ENCODE measurements at regions not wholly inside any gene's neighbourhood (a gene's known extent, or its start where the extent isn't known, plus 50 kb on each side); places are given as distances from the start of the nearest gene placed in this dataset.

DNA sequence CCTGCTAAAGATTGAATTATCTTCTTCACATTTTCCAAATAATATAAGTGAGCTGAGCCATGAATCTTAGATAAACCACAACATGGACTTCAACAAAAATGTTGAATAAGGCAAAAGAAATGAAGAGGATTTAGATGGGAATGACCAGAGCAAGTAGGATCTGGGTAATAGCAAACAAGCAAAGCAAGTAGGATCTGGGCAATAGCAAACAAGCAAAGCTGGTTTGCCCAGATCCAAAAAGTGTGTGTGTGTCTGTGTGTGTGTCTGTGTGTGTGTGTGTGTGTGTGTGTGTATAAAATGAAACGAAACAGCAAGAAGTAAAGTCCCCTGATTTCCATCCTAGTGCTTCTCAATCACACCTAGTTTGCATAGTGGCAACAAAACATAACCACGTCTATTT, 549.1 kb downstream of the RERGL start:
- no peak for DNase-seq

GRCh38 chr12:17528394-17528793, 561.6 kb downstream of the RERGL start:
- DNase-seq: no peak

- DNase-seq: no peak
Measured at GRCh38 chr12:17527021-17527420, 563.0 kb downstream of the RERGL start.

GRCh38 chr12:17511369-17511768, 578.6 kb downstream of the RERGL start:
- no peak for DNase-seq

DNA sequence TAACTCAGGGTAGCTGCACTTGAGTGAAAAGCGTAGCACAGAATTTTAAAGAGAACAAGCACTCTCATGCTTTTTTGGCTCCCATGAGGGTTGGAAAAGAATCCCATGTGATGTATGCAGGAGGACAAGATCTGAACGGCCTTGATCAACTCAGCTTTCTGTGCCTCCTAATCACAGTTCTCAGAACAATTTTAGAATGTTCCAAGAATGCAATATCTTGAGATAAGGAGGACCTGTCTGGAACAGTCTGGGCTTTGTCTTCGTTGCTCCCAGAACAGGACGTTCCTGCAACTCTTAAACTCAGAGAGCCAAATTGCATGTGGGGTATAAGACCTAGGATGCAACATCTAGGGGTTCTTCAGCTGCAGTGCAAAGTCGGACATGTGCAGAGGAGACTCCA, 582.7 kb downstream of the RERGL start:
- DNase-seq: no peak

GRCh38 chr12:17503742-17504141, 586.3 kb downstream of the RERGL start:
- DNase-seq: no peak

GRCh38 chr12:17489452-17489851, 600.5 kb downstream of the RERGL start:
- DNase-seq: no peak

DNA sequence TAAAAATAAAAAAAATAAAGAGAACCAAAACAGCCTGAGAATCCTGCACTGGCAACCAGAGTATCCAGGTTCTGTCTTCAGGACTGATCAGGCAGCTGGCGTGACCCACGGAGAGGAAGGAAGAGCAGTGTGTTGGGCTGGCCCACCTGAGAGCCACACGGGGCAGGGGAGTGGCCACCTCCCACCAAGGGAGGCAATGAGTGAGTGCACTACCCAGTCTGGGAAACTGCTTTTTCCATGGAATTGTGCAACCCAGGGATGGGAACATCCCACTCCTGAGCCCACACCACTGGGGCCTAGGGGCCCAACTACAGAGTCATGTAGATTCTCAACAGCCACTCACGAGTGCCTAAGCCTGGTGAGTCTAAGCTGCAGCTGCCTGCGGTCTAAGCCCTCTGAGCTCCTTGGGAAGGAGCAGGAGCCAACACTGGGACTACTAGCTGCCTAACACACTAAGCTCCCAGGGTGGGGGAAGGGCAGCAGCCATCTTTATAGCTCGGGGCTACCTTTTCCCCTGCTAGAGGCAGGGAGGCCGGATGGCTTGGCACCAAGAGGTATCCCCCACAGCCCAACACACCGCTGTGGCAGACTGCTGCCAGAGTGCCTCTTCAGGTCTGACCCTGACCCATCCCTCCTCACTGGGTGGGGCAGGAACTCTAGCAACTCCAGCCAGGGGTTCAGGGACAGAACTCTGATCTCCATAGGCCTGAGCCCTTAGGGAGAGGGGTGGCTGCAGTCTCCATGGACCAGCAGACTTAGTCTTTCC, 610.9 kb downstream of the RERGL start:
- no peak for DNase-seq

DNA sequence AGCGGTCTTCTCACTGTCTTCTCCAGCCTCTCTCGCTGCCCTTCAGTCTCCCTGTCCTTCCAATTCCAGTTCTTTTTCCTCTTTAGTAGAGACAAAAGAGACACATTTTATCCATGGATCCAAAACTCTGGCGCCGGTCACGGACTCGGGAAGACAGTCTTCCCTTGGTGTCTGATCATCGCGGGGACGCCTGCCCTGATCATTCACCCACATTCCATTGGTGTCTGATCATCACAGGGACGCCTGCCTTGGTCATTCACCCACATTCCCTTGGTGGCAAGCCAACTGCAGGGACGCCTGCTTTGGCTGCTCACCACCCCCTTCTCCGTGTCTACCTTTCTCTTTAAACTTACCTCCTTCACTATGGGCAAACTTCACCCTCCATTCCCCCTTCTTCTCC, 619.5 kb downstream of the RERGL start:
- no peak for DNase-seq

DNA sequence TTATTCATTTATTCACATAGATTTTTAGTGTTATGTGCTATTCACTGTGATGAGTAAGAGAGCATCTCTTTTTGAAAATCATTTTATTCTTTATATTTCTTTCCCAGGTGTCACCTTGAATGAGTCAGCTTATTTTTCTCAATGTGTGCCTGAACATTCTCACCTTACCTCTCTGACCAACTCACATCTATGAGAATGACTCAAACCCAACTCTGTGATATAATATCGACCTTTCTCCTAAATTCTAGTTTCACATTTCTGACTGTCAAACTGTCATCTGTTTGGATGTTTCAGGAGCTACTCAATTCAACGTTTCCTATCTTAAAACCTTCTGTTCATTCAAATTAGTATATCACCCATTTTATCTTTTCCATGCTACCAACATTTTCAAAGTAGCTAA, 630.8 kb downstream of the RERGL start:
- no peak for DNase-seq

GRCh38 chr12:17456486-17456885, 633.5 kb downstream of the RERGL start:
- no peak for DNase-seq

- no peak for DNase-seq
Measured at GRCh38 chr12:17438141-17438540, 651.9 kb downstream of the RERGL start.

DNA sequence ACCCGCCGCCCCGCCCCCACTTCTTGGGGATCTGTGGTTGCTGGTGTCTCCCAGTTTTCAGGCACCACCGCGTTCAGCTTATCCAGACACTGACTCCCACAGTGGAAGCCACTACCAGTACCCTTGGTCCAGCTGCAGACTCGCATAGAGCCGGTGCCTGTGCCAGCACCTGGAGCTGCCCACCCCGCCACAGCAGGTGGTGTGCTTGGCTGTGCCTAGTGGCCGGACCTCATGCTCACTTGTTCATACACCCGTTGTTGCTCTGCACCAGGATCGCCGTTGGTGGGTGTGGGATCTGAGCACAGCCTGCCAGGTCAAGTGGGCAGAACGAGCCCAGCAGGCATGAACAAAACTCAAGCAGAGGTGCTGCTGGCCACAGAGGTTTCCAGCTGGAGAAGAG, 673.2 kb downstream of the RERGL start:
- DNase-seq: no peak

- DNase-seq: no peak
Measured at GRCh38 chr12:17414596-17414995, 675.4 kb downstream of the RERGL start.

DNA sequence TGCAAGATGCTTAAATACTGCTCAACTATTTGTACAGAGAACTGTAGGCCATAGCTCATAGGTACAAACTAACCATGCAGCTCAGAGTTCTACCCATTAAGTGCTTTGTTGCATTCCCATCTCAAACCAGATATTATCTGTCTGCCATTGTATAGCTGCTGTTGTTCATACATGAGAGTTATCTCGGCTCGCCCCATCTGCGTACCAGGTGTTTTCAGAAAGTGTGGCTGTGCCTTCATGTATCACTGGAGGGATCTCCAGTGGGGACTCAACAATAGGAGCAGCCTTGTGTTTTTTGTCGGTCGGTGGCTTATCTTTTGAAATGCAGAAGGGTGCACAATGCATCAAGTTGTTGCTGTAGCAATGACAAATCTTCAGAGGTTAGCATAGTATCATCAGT, 678.3 kb downstream of the RERGL start:
- no peak for DNase-seq

DNA sequence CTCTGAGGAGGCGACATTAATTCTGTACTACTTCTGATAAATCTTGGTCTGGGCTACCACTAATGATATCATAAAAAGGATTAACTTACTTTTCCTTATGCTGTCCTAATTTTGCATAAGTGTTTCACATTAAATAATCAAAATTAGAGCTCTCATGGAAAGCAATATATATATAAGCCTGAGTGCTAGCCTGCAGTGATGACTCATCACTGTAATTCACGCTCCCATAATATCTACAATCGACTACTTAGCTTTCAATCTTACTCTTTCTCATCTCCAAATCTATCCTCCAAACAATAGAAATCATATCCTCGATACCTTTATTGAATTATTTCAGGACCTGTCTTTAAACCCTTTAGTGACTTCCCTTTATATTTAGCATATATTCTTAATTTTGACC, 701.3 kb downstream of the RERGL start:
- no peak for DNase-seq

- DNase-seq: no peak
Measured at GRCh38 chr12:17383321-17383720, 706.7 kb downstream of the RERGL start.

GRCh38 chr12:17381211-17381610, 708.8 kb downstream of the RERGL start:
- DNase-seq: no peak

DNA sequence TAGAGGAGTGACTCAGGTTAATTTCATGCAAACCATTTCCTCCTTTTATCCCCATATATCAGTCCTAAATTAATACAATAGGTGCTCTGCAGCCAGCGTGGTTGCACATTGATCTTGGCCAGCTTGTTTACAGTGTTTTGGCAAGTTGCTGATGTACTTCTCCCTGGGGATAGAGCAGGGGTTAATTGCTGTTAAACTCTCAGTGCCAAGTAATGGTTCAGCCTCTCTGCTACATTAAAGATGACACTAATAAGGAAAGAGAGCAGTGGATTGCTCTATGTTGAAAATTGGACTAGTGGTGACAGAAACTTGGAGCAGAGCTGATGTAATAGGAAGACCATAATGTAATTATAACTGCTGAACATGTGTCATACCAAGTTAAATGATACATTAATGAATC, 717.5 kb downstream of the RERGL start:
- DNase-seq: no peak

DNA sequence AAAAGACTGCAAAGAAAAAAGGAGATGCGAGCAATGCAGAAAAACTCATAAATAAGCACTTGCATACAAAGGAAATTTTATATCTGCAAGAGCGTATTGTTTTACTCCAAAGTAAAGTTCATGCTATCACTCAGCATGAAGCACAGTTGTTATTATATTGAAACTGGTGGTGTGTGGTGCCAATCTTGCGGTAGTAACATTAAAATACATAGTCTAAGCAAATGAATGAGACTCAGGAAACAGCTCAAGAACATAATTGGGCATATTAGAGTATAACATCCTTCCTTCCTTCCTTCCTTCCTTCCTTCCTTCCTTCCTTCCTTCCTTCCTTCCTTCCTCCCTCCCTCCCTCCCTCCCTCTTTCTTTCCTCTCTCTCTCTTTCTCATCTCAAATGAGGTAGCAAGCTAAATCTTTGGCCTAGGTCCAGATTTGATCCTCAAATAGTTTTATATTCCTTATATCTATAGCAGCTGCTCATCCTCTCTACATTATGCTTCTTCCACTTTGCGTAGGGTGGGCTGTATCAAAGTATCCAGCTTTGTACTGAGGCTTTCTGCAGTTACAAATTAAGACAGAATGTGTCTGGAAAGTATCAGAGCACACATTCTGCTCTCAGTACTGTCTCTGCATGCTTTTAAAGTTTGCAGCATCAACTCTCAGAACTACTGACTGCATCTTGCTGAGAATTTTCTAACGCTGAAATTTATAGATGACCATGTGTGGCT, 718.3 kb downstream of the RERGL start:
- no peak for DNase-seq

GRCh38 chr12:17370621-17371020, 719.4 kb downstream of the RERGL start:
- no peak for DNase-seq

- no peak for DNase-seq
Measured at GRCh38 chr12:17369556-17369955, 720.4 kb downstream of the RERGL start.

DNA sequence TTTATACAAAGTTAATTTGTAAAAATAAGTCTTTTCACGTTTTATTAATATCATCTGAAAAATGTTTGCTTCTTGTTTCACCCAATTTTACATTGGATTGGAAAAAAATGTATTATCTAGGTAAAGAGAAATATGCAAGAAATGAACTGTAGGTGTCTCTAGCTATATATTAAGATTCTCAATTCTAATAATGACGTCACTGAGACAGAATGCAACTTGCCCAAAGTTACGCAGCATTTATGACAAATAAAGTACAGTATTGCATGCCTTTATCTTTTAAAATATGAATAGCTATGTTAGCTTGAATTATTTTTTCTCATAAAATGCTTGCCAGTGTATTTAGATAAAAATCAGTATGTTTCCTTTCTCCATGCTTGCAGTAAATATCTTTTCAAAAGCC, 728.8 kb downstream of the RERGL start:
- DNase-seq: no peak

DNA sequence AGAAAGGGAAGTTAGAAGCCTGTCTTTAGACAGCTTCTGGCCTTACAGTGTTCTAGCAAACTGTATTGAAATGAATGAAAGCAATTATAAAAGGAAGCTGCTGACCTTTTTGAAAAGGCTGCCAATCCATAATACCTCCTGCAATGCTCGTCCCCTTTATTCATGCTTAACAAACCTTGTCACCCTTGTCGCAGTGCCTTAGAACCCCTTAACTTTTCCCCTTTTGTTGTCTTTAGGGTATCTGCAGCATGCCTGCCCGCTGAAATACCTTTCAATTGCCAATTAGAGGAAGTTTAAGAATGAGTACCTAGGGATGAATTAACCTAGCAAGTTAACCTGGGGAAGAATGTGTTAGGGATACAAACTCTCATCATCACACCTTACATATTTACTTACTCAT, 731.2 kb downstream of the RERGL start:
- no peak for DNase-seq

- no peak for DNase-seq
Measured at GRCh38 chr12:17357396-17357795, 732.6 kb downstream of the RERGL start.

Measured in inflammatory macrophage (primary cell).